ENCODE measurements at regions not wholly inside any gene's neighbourhood (a gene's known extent, or its start where the extent isn't known, plus 50 kb on each side); places are given as distances from the start of the nearest gene placed in this dataset.

GRCh38 chr10:32130788-32131187, 74.6 kb upstream of the KIF5B start:
- H3K4me3 ChIP-seq: no peak overlapping the region
- H3K27ac ChIP-seq: no peak overlapping the region
- no peaks in the 10 kb centered on the region for H3K27me3 ChIP-seq
- intact Hi-C loops (cut with DNase I): no loop called here
- H3K9me3 ChIP-seq: no peaks in the 10 kb centered on the region
- DNase-seq (no peak), ATAC-seq (peak in 3 of 4 donors; percentile 24 to 63 (median 39)), FAIRE-seq (no peak)
- 78 to 87% methylated on average over 2 of the region's 2 CpGs for WGBS, 2 donors
- TF ChIP-seq, protein P1, sequence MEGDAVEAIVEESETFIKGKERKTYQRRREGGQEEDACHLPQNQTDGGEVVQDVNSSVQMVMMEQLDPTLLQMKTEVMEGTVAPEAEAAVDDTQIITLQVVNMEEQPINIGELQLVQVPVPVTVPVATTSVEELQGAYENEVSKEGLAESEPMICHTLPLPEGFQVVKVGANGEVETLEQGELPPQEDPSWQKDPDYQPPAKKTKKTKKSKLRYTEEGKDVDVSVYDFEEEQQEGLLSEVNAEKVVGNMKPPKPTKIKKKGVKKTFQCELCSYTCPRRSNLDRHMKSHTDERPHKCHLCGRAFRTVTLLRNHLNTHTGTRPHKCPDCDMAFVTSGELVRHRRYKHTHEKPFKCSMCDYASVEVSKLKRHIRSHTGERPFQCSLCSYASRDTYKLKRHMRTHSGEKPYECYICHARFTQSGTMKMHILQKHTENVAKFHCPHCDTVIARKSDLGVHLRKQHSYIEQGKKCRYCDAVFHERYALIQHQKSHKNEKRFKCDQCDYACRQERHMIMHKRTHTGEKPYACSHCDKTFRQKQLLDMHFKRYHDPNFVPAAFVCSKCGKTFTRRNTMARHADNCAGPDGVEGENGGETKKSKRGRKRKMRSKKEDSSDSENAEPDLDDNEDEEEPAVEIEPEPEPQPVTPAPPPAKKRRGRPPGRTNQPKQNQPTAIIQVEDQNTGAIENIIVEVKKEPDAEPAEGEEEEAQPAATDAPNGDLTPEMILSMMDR (IDR thresholded peaks at IDR 0.05): no peak
- H3K36me3 ChIP-seq: no peaks in the 10 kb centered on the region
- H3K4me1 ChIP-seq: peaks cover 0 to 9% (median 0%) of the 10 kb centered on the region in 3 donors

DNA sequence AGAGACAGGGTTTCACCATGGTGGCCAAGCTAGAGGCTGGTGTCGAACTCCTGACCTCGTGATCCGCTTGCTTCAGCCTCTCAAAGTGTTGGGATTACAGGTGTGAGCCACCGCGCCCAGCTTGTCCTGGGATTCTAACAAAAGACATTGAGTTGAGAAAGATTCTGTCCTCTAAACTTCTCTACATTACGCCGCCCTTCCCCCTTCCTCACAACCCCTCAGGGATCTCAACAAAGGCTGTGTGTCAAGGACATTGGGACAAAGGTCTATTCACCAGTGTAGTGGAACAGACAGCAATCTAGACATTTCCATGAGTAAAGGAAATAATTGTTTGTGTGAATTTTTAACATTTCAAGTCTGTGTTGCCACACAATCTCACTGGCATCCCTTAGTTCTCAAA, 68.8 kb upstream of the KIF5B start:
- DNase-seq: no peak
- H3K4me3 ChIP-seq: no peak overlapping the region
- H3K4me1 ChIP-seq: no peaks in the 10 kb centered on the region
- no peaks in the 10 kb centered on the region for H3K9me3 ChIP-seq
- no peak overlapping the region for H3K27ac ChIP-seq
- TF ChIP-seq, protein P1 (IDR thresholded peaks at IDR 0.05): no peak
- H3K27me3 ChIP-seq: no peaks in the 10 kb centered on the region
- ATAC-seq: no peak
- intact Hi-C loops (cut with DNase I): no loop called here
- FAIRE-seq: no peak
- no peaks in the 10 kb centered on the region for H3K36me3 ChIP-seq
- 81 to 96% methylated on average over 7 of the region's 7 CpGs for WGBS, 2 donors

GRCh38 chr10:32123021-32123420, 66.8 kb upstream of the KIF5B start:
- no peaks in the 10 kb centered on the region for H3K27me3 ChIP-seq
- intact Hi-C loops (cut with DNase I): no loop called here
- 95 to 96% methylated on average over 4 of the region's 4 CpGs for WGBS, 2 donors
- no peak for ATAC-seq
- H3K4me3 ChIP-seq: no peak overlapping the region
- no peaks in the 10 kb centered on the region for H3K9me3 ChIP-seq
- H3K27ac ChIP-seq: no peak overlapping the region
- DNase-seq: no peak
- no peaks in the 10 kb centered on the region for H3K36me3 ChIP-seq
- TF ChIP-seq, protein P1 (IDR thresholded peaks at IDR 0.05): no peak
- H3K4me1 ChIP-seq: no peaks in the 10 kb centered on the region
- FAIRE-seq: no peak

- H3K9me3 ChIP-seq: no peaks in the 10 kb centered on the region
- intact Hi-C loops (cut with DNase I): no loop called here
- no peaks in the 10 kb centered on the region for H3K36me3 ChIP-seq
- no peaks in the 10 kb centered on the region for H3K4me1 ChIP-seq
- DNase-seq: no peak
- H3K27ac ChIP-seq: no peak overlapping the region
- WGBS, 2 donors: 67 to 69% methylated on average over 4 of the region's 4 CpGs
- no peak overlapping the region for H3K4me3 ChIP-seq
- TF ChIP-seq, protein P1 (IDR thresholded peaks at IDR 0.05): no peak
- no peak for FAIRE-seq
- ATAC-seq: no peak
- H3K27me3 ChIP-seq: no peaks in the 10 kb centered on the region
Observed at GRCh38 chr10:32121648-32122047, 65.4 kb upstream of the KIF5B start.

GRCh38 chr10:32120147-32120546, 63.9 kb upstream of the KIF5B start:
- H3K4me1 ChIP-seq: no peaks in the 10 kb centered on the region
- no peak for FAIRE-seq
- no peak for DNase-seq
- no peaks in the 10 kb centered on the region for H3K27me3 ChIP-seq
- intact Hi-C loops (cut with DNase I): no loop called here
- no peak overlapping the region for H3K27ac ChIP-seq
- no peak for ATAC-seq
- no peaks in the 10 kb centered on the region for H3K36me3 ChIP-seq
- WGBS, 2 donors: 81 to 93% methylated on average over 3 of the region's 3 CpGs
- H3K4me3 ChIP-seq: no peak overlapping the region
- TF ChIP-seq, protein P1 (IDR thresholded peaks at IDR 0.05): no peak
- H3K9me3 ChIP-seq: no peaks in the 10 kb centered on the region

Measured in pancreas (tissue), 10 donors.